SK-N-MC (cell line): ENCODE measurements at regions not wholly inside any gene's neighbourhood (a gene's known extent, or its start where the extent isn't known, plus 50 kb on each side); places are given as distances from the start of the nearest gene placed in this dataset.

Experiments used
- EZH2 ChIP-seq: fragments of 200-600 bp; sonication (generic); IDR thresholded peaks from one replicate; pipeline ENCODE4 v1.6.1; 2017; ENCODE audit warnings: antibody characterized with exemption
- POLR2AphosphoS5 ChIP-seq: IDR thresholded peaks from 2 replicates; pipeline ENCODE4 v1.6.1; 2012; ENCODE audit warnings: mild to moderate bottlenecking, low read depth, low read length, borderline replicate concordance

DNA sequence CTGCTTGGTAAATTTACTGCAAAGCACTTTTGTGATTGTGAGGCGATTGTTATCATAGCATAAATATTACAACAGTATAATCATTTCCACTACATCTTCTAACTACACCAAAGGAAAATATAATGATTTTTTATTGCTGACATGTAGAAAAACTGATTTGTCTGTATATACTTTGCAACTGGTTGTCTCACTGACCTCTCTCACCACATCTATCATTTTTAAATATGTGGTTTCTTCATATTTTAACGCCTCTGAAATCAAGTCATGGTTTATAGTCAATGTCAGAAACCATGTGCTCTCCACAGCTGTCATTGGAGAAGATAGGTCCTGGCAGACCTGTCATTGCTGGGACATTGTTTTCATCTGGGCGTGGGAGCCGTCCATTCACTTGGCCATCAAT lies 315.4 kb upstream of the KLF6 start:
- TF ChIP-seq POLR2AphosphoS5 (no peak), EZH2 (no peak)
